ENCODE measurements at regions not wholly inside any gene's neighbourhood (a gene's known extent, or its start where the extent isn't known, plus 50 kb on each side); places are given as distances from the start of the nearest gene placed in this dataset.

GRCh38 chr21:22981819-22982218 is 1983.6 kb downstream of the NCAM2 start:
- Histone ChIP-seq H4K20me1 (ENCODE audit: insufficient read depth) (no peaks in the 10 kb centered on the region), H3K27ac (ENCODE audit: low read depth, low read length) (no peak overlapping the region), H2AFZ (ENCODE audit: low read depth, low read length, poor library complexity, severe bottlenecking) (no peak overlapping the region), H3K9me3 (ENCODE audit: control insufficient read depth in 1 of 2, insufficient read depth in 1 of 2, low read depth in 1 of 2, low read length in 2 of 2) (peaks cover 4 to 23% of the 10 kb centered on the region in 2 experiments; a peak in 3 of 4 replicates), H3K4me2 (ENCODE audit: low read length) (no peak overlapping the region), H3K27me3 (ENCODE audit: insufficient read depth, low read length) (no peaks in the 10 kb centered on the region), H3K79me2 (ENCODE audit: insufficient read depth, low read length) (no peaks in the 10 kb centered on the region), H3K4me3 (replicated peaks in 1 of 2; ENCODE audit: low read depth in 1 of 2, low read length in 2 of 2) (no peak overlapping the region), H3K4me1 (ENCODE audit: control insufficient read depth in 1 of 2, insufficient read depth in 2 of 2, low read length in 2 of 2) (no peaks in the 10 kb centered on the region), H3K9ac (ENCODE audit: low read length) (no peak overlapping the region), H3K9me2 (ENCODE audit: insufficient read depth) (no peaks in the 10 kb centered on the region), H3K36me3 (ENCODE audit: control insufficient read depth in 1 of 2, insufficient read depth in 2 of 2, low read length in 2 of 2) (no peaks in the 10 kb centered on the region)
- POLR2A ChIA-PET, result no interaction called here
- RAD21 ChIA-PET (ENCODE audit: low non-redundant PET in 1 of 2, low total read pairs in 2 of 2, uncharacterized antibody in 2 of 2, unreplicated experiment in 2 of 2), result no interaction called here
- no peak for TF ChIP-seq ZNF274 (IDR thresholded peaks at IDR 0.05; ENCODE audit: low read depth, low read length)
- no peak for TF ChIP-seq CTCF (IDR thresholded peaks at IDR 0.05 in 2 of 3, conservative IDR thresholded peaks at IDR 0.05 in 1 of 3; ENCODE audit: borderline replicate concordance in 1 of 3, insufficient read depth in 1 of 3, low read depth in 2 of 3, low read length in 2 of 3)
- ATAC-seq, result no peak
- no peak for DNase-seq (ENCODE audit: low read depth, low spot score)
- intact Hi-C loops (cut with micrococcal nuclease), result no loop called here
- CTCF ChIA-PET, result no interaction called here
- no TSS peak for BruUV-seq (replicated peaks)

- ATAC-seq, result no peak
- no peaks in the 10 kb centered on the region for H3K9me2 ChIP-seq (ENCODE audit: insufficient read depth)
- H3K9ac ChIP-seq (ENCODE audit: low read length), result no peak overlapping the region
- no TSS peak for BruUV-seq (replicated peaks)
- no peak overlapping the region for H2AFZ ChIP-seq (ENCODE audit: low read depth, low read length, poor library complexity, severe bottlenecking)
- H3K27me3 ChIP-seq (ENCODE audit: insufficient read depth, low read length), result no peaks in the 10 kb centered on the region
- H3K79me2 ChIP-seq (ENCODE audit: insufficient read depth, low read length), result no peaks in the 10 kb centered on the region
- H3K4me1 ChIP-seq (ENCODE audit: control insufficient read depth in 1 of 2, insufficient read depth in 2 of 2, low read length in 2 of 2), result no peaks in the 10 kb centered on the region
- RAD21 ChIA-PET (ENCODE audit: low non-redundant PET in 1 of 2, low total read pairs in 2 of 2, uncharacterized antibody in 2 of 2, unreplicated experiment in 2 of 2), result no interaction called here
- no peak overlapping the region for H3K4me3 ChIP-seq (replicated peaks in 1 of 2; ENCODE audit: low read depth in 1 of 2, low read length in 2 of 2)
- no peak overlapping the region for H3K27ac ChIP-seq (ENCODE audit: low read depth, low read length)
- no peaks in the 10 kb centered on the region for H3K36me3 ChIP-seq (ENCODE audit: control insufficient read depth in 1 of 2, insufficient read depth in 2 of 2, low read length in 2 of 2)
- DNase-seq (ENCODE audit: low read depth, low spot score), result no peak
- H4K20me1 ChIP-seq (ENCODE audit: insufficient read depth), result no peaks in the 10 kb centered on the region
- peaks cover 3 to 21% of the 10 kb centered on the region in 2 experiments; a peak in 3 of 4 replicates for H3K9me3 ChIP-seq (ENCODE audit: control insufficient read depth in 1 of 2, insufficient read depth in 1 of 2, low read depth in 1 of 2, low read length in 2 of 2)
- TF ChIP-seq RAD21 (IDR thresholded peaks at IDR 0.05; ENCODE audit: low read depth) (no peak), ZBTB33 (IDR thresholded peaks at IDR 0.05; ENCODE audit: extremely low read depth, insufficient replicate concordance, low read length) (no peak), YY1 (IDR thresholded peaks at IDR 0.05; ENCODE audit: extremely low read depth, insufficient replicate concordance, low read depth, low read length) (no peak), EGR1 (IDR thresholded peaks at IDR 0.05; ENCODE audit: low read depth) (no peak), SP1 (IDR thresholded peaks at IDR 0.05; ENCODE audit: low read depth) (no peak), POLR2AphosphoS5 (IDR thresholded peaks at IDR 0.05; ENCODE audit: low read depth, low read length) (no peak), ZNF274 (IDR thresholded peaks at IDR 0.05; ENCODE audit: low read depth, low read length) (no peak), ELF1 (IDR thresholded peaks at IDR 0.05; ENCODE audit: borderline replicate concordance, low read depth) (no peak), SRF (IDR thresholded peaks at IDR 0.05; ENCODE audit: low read depth) (no peak), EZH2 (IDR thresholded peaks at IDR 0.05) (no peak), REST (IDR thresholded peaks at IDR 0.05; ENCODE audit: low read depth) (no peak), ZFX (IDR thresholded peaks at IDR 0.05) (no peak)
- POLR2A ChIA-PET, result no interaction called here
- intact Hi-C loops (cut with micrococcal nuclease), result no loop called here
- no peak overlapping the region for H3K4me2 ChIP-seq (ENCODE audit: low read length)
- CTCF ChIA-PET, result no interaction called here
These were observed 1994.9 kb downstream of the NCAM2 start for GRCh38 chr21:22993144-22993543.

All from HCT116 (cell line).